H1 (cell line): ENCODE measurements at regions not wholly inside any gene's neighbourhood (a gene's known extent, or its start where the extent isn't known, plus 50 kb on each side); places are given as distances from the start of the nearest gene placed in this dataset.

Experiments used
- CTCF ChIA-PET: fragments of 300-600 bp; sonication (Branson Sonifier 250); formaldehyde crosslinking; loops from one replicate; lab custom pipeline; 2021; ENCODE audit not compliant: partially characterized antibody; lab: Charles Lee
- POLR2A ChIA-PET: fragments of 300-600 bp; sonication (Branson Sonifier 250); formaldehyde crosslinking; loops from one replicate; lab custom pipeline; 2021; ENCODE audit warnings: inconsistent platforms; ENCODE audit not compliant: partially characterized antibody; lab: Charles Lee
- DNase-seq, 2 experiments: peaks; one replicate each; pipeline versions ENCODE4 v3.0.0 to v3.0.0-alpha.2; 2010 to 2022; ENCODE audit warnings: low spot score in 2 of 2, low read depth in 1 of 2, mixed read lengths in 1 of 2
- FAIRE-seq: peaks from 2 replicates; lab custom pipeline; 2011; peaks lifted over from hg19 to GRCh38; lab: Jason Lieb, UNC
- H2AFZ ChIP-seq: 2 replicates; pipeline ENCODE4 v1.8.1; 2012; ENCODE audit warnings: low read length, inconsistent platforms
- H2AK5ac ChIP-seq: 2 replicates; pipeline ENCODE4 v1.6.1; 2013; ENCODE audit warnings: low read depth, low read length
- H2BK120ac ChIP-seq: replicated peaks from 2 replicates; pipeline ENCODE3; 2013; ENCODE audit warnings: low read depth, low read length, inconsistent platforms
- H2BK12ac ChIP-seq: 2 replicates; pipeline ENCODE4 v1.6.1; 2013; ENCODE audit warnings: low read depth, low read length
- H2BK15ac ChIP-seq: 2 replicates; pipeline ENCODE4 v1.6.1; 2013; ENCODE audit warnings: low read length
- H2BK20ac ChIP-seq: 2 replicates; pipeline ENCODE4 v1.6.1; 2013; ENCODE audit warnings: low read length
- H2BK5ac ChIP-seq: 2 replicates; pipeline ENCODE4 v1.6.1; 2013; ENCODE audit warnings: low read depth, low read length
- H3K14ac ChIP-seq: 2 replicates; pipeline ENCODE4 v1.6.1; 2013; ENCODE audit warnings: inconsistent platforms; ENCODE audit not compliant: insufficient read length
- H3K18ac ChIP-seq: 2 replicates; pipeline ENCODE4 v1.6.1; 2013; ENCODE audit warnings: low read length; ENCODE audit errors: extremely low read depth
- H3K23ac ChIP-seq: 2 replicates; pipeline ENCODE4 v1.6.1; 2013; ENCODE audit warnings: inconsistent platforms; ENCODE audit not compliant: insufficient read length
- H3K23me2 ChIP-seq: 2 replicates; pipeline ENCODE4 v1.6.1; 2013; ENCODE audit warnings: low read depth, low read length
- H3K27ac ChIP-seq: 2 replicates; pipeline ENCODE4 v1.6.1; 2011; ENCODE audit warnings: low read depth, low read length, inconsistent platforms
- H3K27me3 ChIP-seq, 4 experiments: replicated peaks in 1 of 4; 1 replicate in 1 of 4; 2 replicates in 3 of 4; pipeline versions ENCODE4 v1.6.1 to v1.8.1; 2011 to 2013; ENCODE audit warnings: low read length in 3 of 4, mild to moderate bottlenecking in 3 of 4, inconsistent platforms in 2 of 4, mixed read lengths in 2 of 4, moderate library complexity in 1 of 4; ENCODE audit not compliant: control insufficient read depth in 3 of 4, insufficient read depth in 3 of 4; ENCODE audit errors: extremely low read depth in 1 of 4
- H3K36me3 ChIP-seq, 4 experiments: 2 replicates each; pipeline versions ENCODE4 v1.6.1 to v1.8.1; 2011 to 2013; ENCODE audit warnings: mild to moderate bottlenecking in 4 of 4, low read length in 3 of 4, moderate library complexity in 2 of 4, control low read depth in 1 of 4, inconsistent platforms in 1 of 4; ENCODE audit not compliant: insufficient read depth in 4 of 4, control insufficient read depth in 2 of 4
- H3K4ac ChIP-seq: replicated peaks from 2 replicates; pipeline ENCODE3; 2013; ENCODE audit warnings: low read length, low read depth, mixed read lengths, inconsistent platforms; ENCODE audit not compliant: insufficient read length
- H3K4me1 ChIP-seq, 4 experiments: replicated peaks in 1 of 4; 1 replicate in 1 of 4; 2 replicates in 3 of 4; pipeline versions ENCODE4 v1.6.1 to v1.8.1; 2011 to 2013; ENCODE audit warnings: low read length in 3 of 4, inconsistent platforms in 2 of 4, mixed read lengths in 1 of 4; ENCODE audit not compliant: insufficient read depth in 4 of 4, control insufficient read depth in 3 of 4
- H3K4me2 ChIP-seq, 2 experiments: 2 replicates each; pipeline versions ENCODE4 v1.6.1 to v1.8.1; 2011 to 2013; ENCODE audit warnings: low read depth in 2 of 2, low read length in 2 of 2, control low read depth in 1 of 2, inconsistent platforms in 1 of 2, mild to moderate bottlenecking in 1 of 2; ENCODE audit not compliant: insufficient read depth in 1 of 2
- H3K4me3 ChIP-seq, 4 experiments: fragments of 200-600, 300-600 bp in 1 of 4; sonication (generic), shearing (Covaris generic), sonication (Bioruptor Twin) in 1 of 4; 2 replicates each; pipeline versions ENCODE4 v1.5.1 to v1.8.1; 2011 to 2016; ENCODE audit warnings: low read length in 4 of 4, low read depth in 3 of 4, control low read depth in 2 of 4, inconsistent platforms in 2 of 4, mild to moderate bottlenecking in 2 of 4, mixed read lengths in 1 of 4, moderate library complexity in 1 of 4; ENCODE audit not compliant: insufficient read depth in 2 of 4; ENCODE audit errors: extremely low read depth in 1 of 4
- H3K56ac ChIP-seq: replicated peaks from 2 replicates; pipeline ENCODE3; 2013; ENCODE audit warnings: low read depth, mild to moderate bottlenecking, mixed read lengths, low read length, inconsistent platforms; ENCODE audit not compliant: insufficient read length
- H3K79me1 ChIP-seq: 2 replicates; pipeline ENCODE4 v1.6.1; 2013; ENCODE audit warnings: low read depth, low read length, control low read depth
- H3K79me2 ChIP-seq, 2 experiments: 2 replicates each; pipeline versions ENCODE4 v1.6.1 to v1.8.1; 2012 to 2013; ENCODE audit warnings: low read length in 2 of 2, mild to moderate bottlenecking in 2 of 2, inconsistent platforms in 1 of 2; ENCODE audit not compliant: insufficient read depth in 2 of 2, control insufficient read depth in 1 of 2
- H3K9ac ChIP-seq, 4 experiments: replicated peaks in 1 of 4; 1 replicate in 1 of 4; 2 replicates in 3 of 4; pipeline versions ENCODE4 v1.6.1 to v1.8.1; 2011 to 2013; ENCODE audit warnings: low read depth in 3 of 4, low read length in 3 of 4, control low read depth in 2 of 4, mild to moderate bottlenecking in 2 of 4, moderate library complexity in 2 of 4, inconsistent platforms in 1 of 4; ENCODE audit errors: extremely low read depth in 1 of 4
- H3K9me3 ChIP-seq, 2 experiments: 2 replicates each; pipeline versions ENCODE4 v1.6.1 to v1.8.1; 2012 to 2013; ENCODE audit warnings: mild to moderate bottlenecking in 2 of 2, moderate library complexity in 2 of 2, control low read depth in 1 of 2, inconsistent platforms in 1 of 2, low read depth in 1 of 2, low read length in 1 of 2, mixed read lengths in 1 of 2; ENCODE audit not compliant: insufficient read depth in 2 of 2
- H4K20me1 ChIP-seq, 2 experiments: replicated peaks in 1 of 2; 2 replicates each; pipeline versions ENCODE3 to v1.8.1; 2011 to 2013; ENCODE audit warnings: inconsistent platforms in 2 of 2, low read length in 2 of 2, mild to moderate bottlenecking in 1 of 2; ENCODE audit not compliant: insufficient read depth in 2 of 2, control insufficient read depth in 1 of 2
- H4K5ac ChIP-seq: 2 replicates; pipeline ENCODE4 v1.6.1; 2013; ENCODE audit warnings: low read length, low read depth, mixed read lengths, inconsistent platforms; ENCODE audit not compliant: insufficient read length
- H4K8ac ChIP-seq: 2 replicates; pipeline ENCODE4 v1.8.0; 2013; ENCODE audit warnings: mild to moderate bottlenecking, moderate library complexity, low read length, inconsistent platforms; ENCODE audit not compliant: insufficient read depth; ENCODE audit errors: extremely low read depth
- H4K91ac ChIP-seq: replicated peaks from 2 replicates; pipeline ENCODE3; 2013; ENCODE audit warnings: low read length, mixed read lengths, inconsistent platforms; ENCODE audit not compliant: insufficient read length
- CREB1 ChIP-seq: IDR thresholded peaks from 2 replicates; pipeline ENCODE4 v1.6.1; 2012; ENCODE audit warnings: inconsistent platforms
- HDAC6 ChIP-seq: IDR thresholded peaks from one replicate; pipeline ENCODE4 v1.7.1; 2012; ENCODE audit warnings: low read depth, mild to moderate bottlenecking, inconsistent platforms, low read length, moderate library complexity
- JUN ChIP-seq: IDR thresholded peaks from 2 replicates; pipeline ENCODE4 v1.6.1; 2011; ENCODE audit warnings: low read depth, mild to moderate bottlenecking, improper control_type of control experiment, low read length
- JUND ChIP-seq: IDR thresholded peaks from 2 replicates; pipeline ENCODE4 v1.6.1; 2011; ENCODE audit warnings: mild to moderate bottlenecking, improper control_type of control experiment, low read length
- POU5F1 ChIP-seq: IDR thresholded peaks from 2 replicates; pipeline ENCODE4 v1.6.1; 2011; ENCODE audit warnings: low read depth, mild to moderate bottlenecking, low read length, moderate library complexity
- SP2 ChIP-seq: IDR thresholded peaks from 2 replicates; pipeline ENCODE4 v1.6.1; 2012; ENCODE audit warnings: mild to moderate bottlenecking, low read length, inconsistent platforms
- SP4 ChIP-seq: IDR thresholded peaks from 2 replicates; pipeline ENCODE4 v1.6.1; 2012; ENCODE audit warnings: low read length, inconsistent platforms
- YY1 ChIP-seq: IDR thresholded peaks from 2 replicates; pipeline ENCODE4 v1.6.1; 2011; ENCODE audit warnings: low read depth, mild to moderate bottlenecking, low read length
- WGBS, 2 experiments: shearing (Covaris generic) in 1 of 2; methylation state at CpG; one replicate each; pipeline versions ENCODE4 v1.1.6 to v1.1.7; 2013 to 2015; ENCODE audit warnings: low lambda C conversion rate in 2 of 2, mixed read lengths in 2 of 2, inconsistent platforms in 1 of 2, low coverage in 1 of 2, missing lambda C conversion rate in 1 of 2; ENCODE audit not compliant: insufficient replicate concordance in 2 of 2, insufficient coverage in 1 of 2, insufficient read length in 1 of 2; ENCODE audit errors: extremely low coverage in 1 of 2, missing lambda C conversion rate in 1 of 2; 5-methylcytosine and 5-hydroxymethylcytosine counted together

DNA sequence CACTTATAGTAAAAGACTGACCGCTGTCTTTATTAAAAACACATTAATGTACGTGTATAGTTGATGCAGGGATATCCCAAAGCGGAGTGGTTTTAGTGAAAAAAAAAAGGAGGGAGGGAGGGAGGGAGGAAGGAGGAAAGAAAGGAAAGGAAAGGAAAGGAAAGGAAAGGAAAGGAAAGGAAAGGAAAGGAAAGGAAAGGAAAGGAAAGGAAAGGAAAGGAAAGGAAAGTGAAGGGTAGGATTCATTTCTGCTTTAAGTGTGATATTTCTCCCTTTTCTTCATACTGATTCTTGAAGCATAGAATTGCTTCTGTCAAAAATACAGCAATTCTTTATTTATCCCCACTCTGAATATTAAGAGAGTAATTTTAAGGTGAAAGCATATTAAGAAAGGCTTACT is 504.9 kb downstream of the PPP4R3C start:
- no peak for FAIRE-seq
- H3K4me3 ChIP-seq = no peak overlapping the region
- no peak overlapping the region for H2BK5ac ChIP-seq
- no peak overlapping the region for H4K5ac ChIP-seq
- H3K4me2 ChIP-seq = no peak overlapping the region
- no peak overlapping the region for H4K91ac ChIP-seq
- H3K23me2 ChIP-seq = no peaks in the 10 kb centered on the region
- no peak overlapping the region for H2BK120ac ChIP-seq
- 100% methylated on average over 1 of the region's 3 CpGs; no CpG with 5 or more reads in 1 of the 2 experiments for WGBS, 2 experiments
- H3K14ac ChIP-seq = no peak overlapping the region
- no peak overlapping the region for H3K4ac ChIP-seq
- no peak overlapping the region for H2BK15ac ChIP-seq
- no peak overlapping the region for H3K23ac ChIP-seq
- H2AFZ ChIP-seq = no peak overlapping the region
- no peak overlapping the region for H4K8ac ChIP-seq
- H3K36me3 ChIP-seq = no peaks in the 10 kb centered on the region
- TF ChIP-seq SP4 (no peak), JUND (no peak), JUN (no peak), SP2 (no peak), POU5F1 (no peak), YY1 (no peak), HDAC6 (no peak), CREB1 (no peak)
- TF ChIP-seq, all 59 proteins: peak for 0
- Histone ChIP-seq H3K56ac (no peak overlapping the region), H3K79me1 (no peaks in the 10 kb centered on the region), H3K9me3 (no peaks in the 10 kb centered on the region), H2AK5ac (no peak overlapping the region), H2BK20ac (no peak overlapping the region), H2BK12ac (no peak overlapping the region), H3K27me3 (no peaks in the 10 kb centered on the region), H3K79me2 (no peaks in the 10 kb centered on the region), H3K27ac (no peak overlapping the region), H3K9ac (no peak overlapping the region), H3K18ac (no peak overlapping the region), H4K20me1 (no peaks in the 10 kb centered on the region), H3K4me1 (no peaks in the 10 kb centered on the region)
- no peak for DNase-seq
- ChIA-PET POLR2A (no interaction called here), CTCF (no interaction called here)
